EH (cell line): ENCODE measurements at regions not wholly inside any gene's neighbourhood (a gene's known extent, or its start where the extent isn't known, plus 50 kb on each side); places are given as distances from the start of the nearest gene placed in this dataset.

Experiments used
- DNase-seq: peaks from one replicate; pipeline ENCODE4 v3.0.0-alpha.2; 2015; ENCODE audit warnings: low read depth

GRCh38 chr4:136551753-136552152 lies 980.5 kb downstream of the PCDH18 start:
- no peak for DNase-seq

GRCh38 chr4:136540747-136541146 lies 991.5 kb downstream of the PCDH18 start:
- no peak for DNase-seq

DNA sequence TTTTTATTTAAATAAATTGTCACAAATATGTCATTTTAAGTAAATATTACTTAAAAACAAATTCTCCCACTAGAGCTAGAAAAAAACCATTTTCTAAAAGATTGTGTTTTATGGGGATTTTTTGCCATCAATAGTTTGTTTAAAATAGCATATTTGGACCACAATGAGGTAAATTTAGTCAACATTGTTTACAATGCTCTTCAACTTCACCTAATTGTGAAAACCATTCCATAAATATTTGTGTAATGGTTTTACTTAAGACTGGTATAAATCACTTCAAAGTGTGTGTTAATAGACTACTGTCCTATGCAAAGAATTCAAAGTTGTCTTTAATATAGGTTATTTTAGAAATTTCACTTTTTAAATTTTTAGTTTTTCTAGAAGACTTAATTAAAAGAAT lies 1004.2 kb downstream of the PCDH18 start:
- DNase-seq, result no peak

- DNase-seq, result no peak
Observed at GRCh38 chr4:136526517-136526916, 1005.8 kb downstream of the PCDH18 start.

DNA sequence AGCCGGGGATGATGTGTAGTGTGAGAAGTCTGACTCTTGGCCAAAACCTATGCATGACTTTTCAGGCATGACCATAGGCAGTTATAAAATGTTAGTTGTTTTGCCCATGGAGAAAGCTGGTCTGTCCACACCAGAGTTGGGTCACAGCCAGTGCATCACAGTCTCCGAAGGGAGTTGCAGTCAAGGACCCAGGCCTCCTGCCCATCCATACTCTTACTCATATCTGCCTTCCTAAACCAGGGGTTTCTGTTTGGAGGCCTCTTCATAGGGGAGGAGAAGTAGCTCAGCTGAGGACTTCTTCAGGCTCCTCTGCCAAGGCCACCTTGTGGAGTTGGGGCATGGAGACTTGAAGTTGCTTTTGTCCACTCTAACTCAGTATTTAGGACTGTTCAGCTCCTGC lies 1008.3 kb downstream of the PCDH18 start:
- DNase-seq, result no peak

- no peak for DNase-seq
Observed at GRCh38 chr4:136516371-136516770, 1015.9 kb downstream of the PCDH18 start.

- DNase-seq, result no peak
Observed at GRCh38 chr4:136505020-136505419, 1027.3 kb downstream of the PCDH18 start.

DNA sequence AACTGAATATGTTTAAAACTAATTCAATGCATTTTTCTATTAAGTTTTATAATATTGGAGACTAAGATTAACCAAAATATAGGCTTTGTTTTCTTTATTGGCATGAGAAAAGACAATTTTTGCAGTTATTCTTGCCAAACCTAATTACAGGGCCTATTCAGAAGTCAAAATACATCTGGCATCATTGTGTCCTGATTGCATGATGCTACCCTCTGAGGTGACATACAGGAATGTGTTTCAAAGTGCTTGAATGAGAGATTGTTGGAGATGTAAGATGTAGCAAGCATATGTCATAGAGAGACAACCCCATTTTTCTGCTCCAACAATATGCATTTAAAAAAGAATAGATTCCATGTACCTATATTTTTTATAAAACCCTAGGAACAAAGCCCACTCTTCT lies 1036.4 kb downstream of the PCDH18 start:
- no peak for DNase-seq

DNA sequence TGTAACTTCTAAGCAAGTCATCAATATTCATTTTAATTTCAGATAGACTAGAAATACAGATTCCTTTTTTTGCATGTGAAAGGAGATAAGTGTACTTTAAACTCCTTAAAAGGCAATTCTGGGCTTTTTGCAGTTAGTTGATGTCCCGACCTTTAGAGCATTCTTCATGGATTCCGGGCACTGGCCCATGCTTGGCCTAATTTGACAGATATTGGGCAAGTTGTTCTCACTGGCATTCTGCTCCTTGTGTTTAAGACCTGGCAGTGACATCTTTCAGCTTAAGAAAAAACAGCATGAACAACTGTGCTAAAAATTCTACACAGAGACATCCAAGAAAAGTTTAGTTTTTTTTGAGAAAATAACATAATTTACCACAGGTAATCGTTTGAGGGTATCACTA lies 1037.2 kb downstream of the PCDH18 start:
- DNase-seq, result no peak

DNA sequence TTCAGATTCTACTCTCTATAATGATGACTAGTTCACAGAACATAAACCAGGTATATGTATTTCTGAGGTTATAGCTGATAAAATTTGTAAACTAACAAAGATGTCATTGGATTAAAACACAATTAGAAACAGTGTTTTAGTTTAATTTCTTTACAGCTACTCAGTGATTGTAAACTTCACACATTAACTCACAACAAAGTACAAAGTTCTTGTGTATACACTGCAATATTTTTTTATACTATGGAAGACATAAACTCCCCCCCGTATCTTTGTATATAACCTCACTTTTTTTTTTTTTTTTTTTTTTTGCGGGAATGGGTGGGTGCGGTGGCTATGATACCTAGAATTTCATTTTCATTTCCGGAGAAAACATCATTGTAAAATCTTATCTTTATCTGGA lies 1043.2 kb downstream of the PCDH18 start:
- DNase-seq, result no peak

GRCh38 chr4:136484996-136485395 lies 1047.3 kb downstream of the PCDH18 start:
- DNase-seq, result no peak

- no peak for DNase-seq
Observed at GRCh38 chr4:136476753-136477152, 1055.5 kb downstream of the PCDH18 start.

GRCh38 chr4:136471051-136471450 lies 1061.2 kb downstream of the PCDH18 start:
- no peak for DNase-seq

DNA sequence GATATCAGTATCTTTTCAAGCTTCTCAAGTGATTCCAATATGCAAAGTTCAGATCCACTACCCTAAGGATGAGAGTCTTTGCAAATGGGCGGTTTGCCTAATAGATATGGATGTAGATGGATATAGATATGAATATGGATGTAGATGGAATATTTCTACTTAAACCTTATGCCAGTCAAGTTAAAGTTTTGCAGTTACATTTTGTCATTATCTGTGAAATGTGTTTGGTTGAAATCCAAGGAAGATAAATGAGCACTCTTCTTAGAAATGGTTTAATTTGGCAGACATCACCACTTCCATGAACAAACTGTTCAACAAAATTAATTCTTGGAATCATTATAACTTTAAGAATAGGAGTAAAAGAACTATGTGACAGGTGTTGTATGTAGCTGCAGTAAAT lies 1066.6 kb downstream of the PCDH18 start:
- DNase-seq, result no peak

DNA sequence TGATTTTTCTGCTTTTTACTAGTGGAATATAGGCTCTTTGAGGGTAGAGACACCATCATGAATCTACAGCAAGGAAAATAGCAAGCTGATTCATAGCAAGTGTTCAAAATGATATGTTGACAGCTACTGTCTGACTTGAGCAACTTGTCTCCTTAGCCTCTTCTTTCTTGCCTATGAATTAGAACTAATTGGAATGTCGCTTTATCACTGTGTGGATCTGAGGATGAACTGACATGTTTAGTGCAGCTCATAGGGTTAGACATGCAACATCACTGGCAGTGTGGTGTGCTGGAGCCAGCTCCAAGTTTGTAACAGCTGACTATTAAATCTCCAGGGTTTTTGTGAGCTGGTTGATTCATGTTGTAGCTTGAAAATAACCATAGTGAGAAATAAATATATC lies 1068.4 kb downstream of the PCDH18 start:
- DNase-seq, result no peak

- DNase-seq, result no peak
Observed at GRCh38 chr4:136461533-136461932, 1070.8 kb downstream of the PCDH18 start.

DNA sequence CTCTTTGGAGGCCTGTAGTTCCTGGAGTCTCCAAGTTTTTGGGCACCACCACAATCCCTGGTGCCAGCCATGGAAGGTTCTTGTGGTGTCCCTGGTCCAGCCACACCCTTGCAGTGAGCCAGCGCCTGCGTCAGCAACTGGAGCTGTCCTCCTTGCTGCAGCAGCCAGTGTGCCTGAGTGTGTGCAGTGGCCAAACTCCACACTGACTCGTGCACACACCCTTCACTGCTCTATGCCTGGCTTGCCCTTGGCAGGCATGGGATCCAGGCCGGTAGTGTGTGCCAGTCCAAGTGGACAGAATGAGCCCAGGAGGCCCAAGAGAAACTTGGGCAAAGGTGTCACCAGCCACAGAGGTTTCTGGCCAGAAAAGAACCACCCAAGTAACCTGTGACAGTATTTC lies 1074.0 kb downstream of the PCDH18 start:
- no peak for DNase-seq

DNA sequence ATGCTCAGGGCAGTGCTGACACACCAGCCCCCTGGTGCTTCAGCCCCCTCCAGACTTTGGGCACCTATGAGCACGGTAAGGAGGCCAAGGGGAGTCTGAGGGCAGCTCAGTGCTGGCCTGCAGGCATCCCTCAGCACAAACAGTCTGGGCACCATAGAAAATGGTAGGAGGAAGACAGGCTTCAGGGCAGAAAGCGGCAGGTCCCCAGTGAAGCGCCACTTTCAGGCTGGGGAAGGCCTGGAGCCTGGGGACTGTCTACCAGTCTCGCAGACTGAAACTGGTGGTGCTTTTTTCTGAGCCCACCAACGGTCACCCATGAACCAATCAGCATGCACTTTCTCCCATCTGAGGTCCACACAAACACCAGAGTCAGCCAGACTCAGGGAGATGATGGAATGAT lies 1074.7 kb downstream of the PCDH18 start:
- no peak for DNase-seq

- DNase-seq, result no peak
Observed at GRCh38 chr4:136457004-136457403, 1075.3 kb downstream of the PCDH18 start.

GRCh38 chr4:136443006-136443405 lies 1089.3 kb downstream of the PCDH18 start:
- DNase-seq, result no peak

DNA sequence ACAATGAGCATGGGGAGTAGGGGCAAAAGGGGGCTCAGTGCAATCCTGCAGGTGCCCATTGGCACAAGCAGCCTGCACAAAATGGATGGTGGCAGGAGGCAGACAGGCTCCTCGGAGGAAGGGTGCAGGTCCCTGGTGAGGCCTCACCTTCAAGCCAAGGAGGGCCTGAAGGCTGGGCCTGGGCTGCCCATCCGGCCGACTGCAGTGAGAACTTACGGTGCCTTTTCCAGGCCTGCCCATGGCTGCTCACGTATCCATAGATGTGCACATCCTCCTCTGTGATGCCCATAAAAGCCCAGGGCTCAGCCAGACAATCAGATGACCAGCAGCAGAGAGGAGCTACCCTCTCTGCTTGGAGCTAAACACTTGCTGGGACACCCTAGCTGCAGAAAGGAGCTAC lies 1089.8 kb downstream of the PCDH18 start:
- no peak for DNase-seq

DNA sequence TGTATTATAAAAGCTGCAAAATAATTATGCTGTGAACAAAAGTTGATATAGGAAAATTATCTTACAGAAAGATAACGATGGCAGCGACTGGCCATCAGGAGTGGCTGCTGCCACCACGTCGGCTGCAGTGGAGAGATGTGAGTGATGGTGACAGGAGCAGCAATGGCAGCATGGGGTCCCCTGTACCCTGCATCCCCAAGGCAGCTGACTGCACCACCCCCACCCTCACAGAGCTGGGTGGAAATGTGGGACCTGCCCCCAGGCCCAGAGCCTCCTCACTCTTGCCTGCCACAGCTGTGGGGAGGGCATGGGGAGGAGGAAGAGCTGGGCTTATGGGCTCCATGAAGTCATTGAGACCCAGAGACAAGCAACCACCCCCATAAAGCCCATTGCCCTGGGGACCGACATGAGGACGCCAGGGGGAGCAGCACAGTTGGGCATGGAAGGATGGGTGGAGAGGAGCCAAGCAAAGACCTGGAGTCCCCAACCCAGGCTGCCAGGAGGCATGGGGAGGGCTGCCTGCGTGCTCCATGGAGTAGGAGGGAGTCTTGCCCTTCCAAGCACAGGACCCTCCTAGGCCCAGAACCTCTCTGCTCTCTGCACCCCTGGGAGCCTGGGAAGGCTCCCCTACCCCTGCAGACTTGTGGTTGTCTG lies 1090.5 kb downstream of the PCDH18 start:
- no peak for DNase-seq

DNA sequence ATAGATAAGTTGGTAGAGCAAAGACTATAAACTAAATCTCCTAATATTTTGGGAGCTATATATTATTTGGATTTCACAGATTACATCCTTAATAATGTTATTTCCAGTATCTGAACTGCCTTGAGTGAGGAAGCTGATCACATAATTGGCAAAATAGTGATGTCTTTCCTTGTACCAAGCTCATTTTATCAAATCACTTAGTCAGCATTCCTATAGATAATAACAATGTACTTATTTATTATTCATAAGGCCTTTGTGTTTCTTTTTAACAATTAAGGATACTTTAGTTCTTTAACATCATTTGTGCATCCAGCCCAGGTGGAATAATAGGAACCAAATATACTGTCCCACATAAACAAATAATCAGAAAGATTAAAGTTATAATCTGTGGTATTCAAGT lies 1093.6 kb downstream of the PCDH18 start:
- no peak for DNase-seq

DNA sequence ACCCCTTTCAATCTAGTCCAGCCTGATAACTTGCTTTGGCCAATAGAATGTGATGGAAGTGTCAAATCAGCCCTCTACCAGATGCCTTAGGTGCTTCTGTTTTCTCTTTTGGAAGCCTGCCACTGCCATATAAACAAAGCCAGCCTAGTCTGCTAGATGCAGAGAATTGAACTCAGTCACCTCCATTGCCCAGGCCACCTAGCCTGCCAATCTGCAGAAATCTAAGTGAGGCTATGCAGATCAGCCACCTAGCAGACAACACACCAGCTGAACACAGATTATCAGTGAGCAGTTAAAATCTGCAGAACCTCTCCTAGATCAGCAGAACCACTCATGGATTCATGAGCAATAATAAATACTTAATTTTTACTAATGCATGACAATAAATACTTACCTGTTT lies 1108.2 kb downstream of the PCDH18 start:
- DNase-seq, result no peak

- DNase-seq, result no peak
Observed at GRCh38 chr4:136414981-136415380, 1117.3 kb downstream of the PCDH18 start.
